Rectal smooth muscle tissue (tissue), 1 donor: ENCODE measurements at regions not wholly inside any gene's neighbourhood (a gene's known extent, or its start where the extent isn't known, plus 50 kb on each side); places are given as distances from the start of the nearest gene placed in this dataset.

Source experiments
- H3K27ac ChIP-seq: one replicate; pipeline ENCODE4 v1.7.0; 2013; ENCODE audit warnings: low read depth, low read length, inconsistent platforms
- H3K27me3 ChIP-seq: one replicate; pipeline ENCODE4 v1.7.0; 2013; ENCODE audit warnings: low read length; ENCODE audit not compliant: control insufficient read depth, insufficient read depth
- H3K36me3 ChIP-seq: one replicate; pipeline ENCODE4 v1.7.0; 2013; ENCODE audit warnings: low read length; ENCODE audit not compliant: control insufficient read depth, insufficient read depth
- H3K4me1 ChIP-seq: one replicate; pipeline ENCODE4 v1.7.0; 2013; ENCODE audit warnings: low read length; ENCODE audit not compliant: control insufficient read depth, insufficient read depth
- H3K4me3 ChIP-seq: one replicate; pipeline ENCODE4 v1.7.0; 2013; ENCODE audit warnings: low read length
- H3K9ac ChIP-seq: one replicate; pipeline ENCODE4 v1.7.0; 2013; ENCODE audit warnings: low read length

DNA sequence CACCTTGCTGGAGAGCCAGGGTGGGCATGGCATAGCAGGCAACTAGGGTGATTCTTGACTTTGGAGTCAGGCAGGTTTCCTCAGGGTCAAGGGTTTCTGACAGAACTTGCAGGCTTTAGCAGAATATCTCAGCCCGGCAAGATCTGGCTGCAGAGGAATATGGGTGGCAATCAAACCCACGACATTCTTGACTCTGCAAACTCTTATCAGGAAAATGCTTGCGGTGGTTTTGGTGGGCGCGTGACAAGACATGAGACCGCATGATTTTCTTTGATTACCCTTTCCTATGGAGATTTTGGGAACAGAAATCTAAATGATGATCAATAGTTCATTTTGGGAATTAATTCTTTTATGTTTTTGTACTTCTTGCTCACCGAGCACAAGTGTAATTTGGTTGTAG, 449.5 kb downstream of the VRK1 start:
- Histone ChIP-seq H3K36me3 (no peaks in the 10 kb centered on the region), H3K27me3 (no peaks in the 10 kb centered on the region), H3K27ac (no peak overlapping the region), H3K9ac (no peak overlapping the region), H3K4me3 (no peak overlapping the region), H3K4me1 (no peaks in the 10 kb centered on the region)

- no peaks in the 10 kb centered on the region for H3K36me3 ChIP-seq
- no peak overlapping the region for H3K4me3 ChIP-seq
- H3K27me3 ChIP-seq: no peaks in the 10 kb centered on the region
- no peaks in the 10 kb centered on the region for H3K4me1 ChIP-seq
- no peak overlapping the region for H3K27ac ChIP-seq
- no peak overlapping the region for H3K9ac ChIP-seq
Measured at GRCh38 chr14:97248973-97249372, 451.8 kb downstream of the VRK1 start.

GRCh38 chr14:97250931-97251330, 453.7 kb downstream of the VRK1 start:
- no peaks in the 10 kb centered on the region for H3K36me3 ChIP-seq

DNA sequence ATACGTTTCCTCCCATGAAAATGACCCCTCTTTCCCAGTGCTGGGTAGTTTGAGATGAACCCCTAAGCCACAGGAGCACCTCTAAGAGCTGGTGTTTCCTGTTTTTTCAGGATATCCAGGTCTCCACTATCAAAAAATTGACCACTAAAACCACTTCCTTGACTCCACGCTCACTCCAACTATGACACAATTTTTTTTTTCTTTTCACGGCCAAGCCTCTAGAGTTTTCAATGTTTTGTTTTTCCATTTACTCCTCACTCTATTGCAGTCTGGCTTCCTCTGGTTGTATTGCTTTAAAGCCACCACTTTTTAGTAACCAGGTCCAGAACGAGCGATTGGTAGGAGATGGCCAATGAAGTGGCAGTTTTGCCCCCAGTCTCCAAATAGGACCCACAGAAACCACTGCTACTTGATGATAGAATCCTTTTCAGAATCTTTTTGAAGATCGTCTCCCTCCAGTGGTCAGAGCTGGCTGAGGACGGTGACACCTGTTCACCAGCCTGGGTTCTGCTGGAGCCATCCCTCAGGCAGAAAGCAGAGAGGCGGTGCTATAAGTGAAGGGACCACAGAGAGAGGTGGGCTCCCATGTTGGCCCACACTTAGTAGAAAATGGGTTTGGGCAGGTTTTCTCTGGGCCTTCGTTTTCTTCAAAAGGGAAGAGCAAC, 454.4 kb downstream of the VRK1 start:
- H3K27ac ChIP-seq: no peak overlapping the region
- H3K36me3 ChIP-seq: no peaks in the 10 kb centered on the region
- no peak overlapping the region for H3K4me3 ChIP-seq
- no peaks in the 10 kb centered on the region for H3K4me1 ChIP-seq
- H3K9ac ChIP-seq: no peak overlapping the region
- H3K27me3 ChIP-seq: no peaks in the 10 kb centered on the region

More at GRCh38 chr14:97250931-97251330, 453.7 kb downstream of the VRK1 start:
- no peaks in the 10 kb centered on the region for H3K27me3 ChIP-seq
- H3K9ac ChIP-seq: no peak overlapping the region
- no peaks in the 10 kb centered on the region for H3K4me1 ChIP-seq
- H3K27ac ChIP-seq: no peak overlapping the region
- H3K4me3 ChIP-seq: no peak overlapping the region

DNA sequence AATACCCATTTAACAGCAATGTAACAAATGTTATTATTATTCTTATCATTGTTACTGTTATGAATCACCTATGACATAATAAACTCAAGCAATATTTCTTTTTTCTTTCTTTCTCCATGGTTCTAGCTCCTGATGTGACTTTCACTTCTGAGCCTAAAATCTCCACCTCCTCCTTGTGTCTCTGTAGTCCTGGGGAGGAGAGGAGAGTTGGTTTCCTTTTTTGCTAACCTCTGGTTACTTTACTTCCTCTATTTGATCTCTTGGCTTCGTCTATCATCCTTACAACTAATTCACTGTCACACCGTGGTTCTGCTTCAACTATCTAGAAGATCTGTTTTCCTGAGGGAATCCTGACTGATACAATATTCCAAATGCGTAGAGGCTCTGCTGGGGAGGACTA, 456.6 kb downstream of the VRK1 start:
- Histone ChIP-seq H3K27me3 (no peaks in the 10 kb centered on the region), H3K36me3 (no peaks in the 10 kb centered on the region), H3K4me3 (no peak overlapping the region), H3K4me1 (no peaks in the 10 kb centered on the region), H3K9ac (no peak overlapping the region), H3K27ac (no peak overlapping the region)

DNA sequence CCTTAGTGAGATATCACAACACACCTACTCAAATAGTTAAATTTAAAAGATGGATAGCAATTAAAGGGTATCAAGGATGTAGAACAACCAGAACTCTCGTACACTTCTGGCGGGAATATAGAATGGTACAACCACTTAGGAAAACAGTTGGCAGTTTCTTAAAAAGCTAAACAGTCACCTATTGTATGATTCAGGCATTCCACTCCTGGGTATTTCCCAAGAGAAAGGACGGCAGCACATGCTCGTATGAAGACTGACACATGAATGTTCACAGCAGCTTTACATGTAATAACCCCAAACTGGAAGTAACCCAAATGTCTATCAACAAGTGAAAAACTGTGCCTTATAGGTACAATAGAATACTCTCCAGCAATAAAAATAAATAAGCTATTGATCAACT, 465.2 kb downstream of the VRK1 start:
- H3K9ac ChIP-seq: no peak overlapping the region
- no peaks in the 10 kb centered on the region for H3K4me1 ChIP-seq
- H3K27ac ChIP-seq: no peak overlapping the region
- no peak overlapping the region for H3K4me3 ChIP-seq
- no peaks in the 10 kb centered on the region for H3K36me3 ChIP-seq
- H3K27me3 ChIP-seq: no peaks in the 10 kb centered on the region

DNA sequence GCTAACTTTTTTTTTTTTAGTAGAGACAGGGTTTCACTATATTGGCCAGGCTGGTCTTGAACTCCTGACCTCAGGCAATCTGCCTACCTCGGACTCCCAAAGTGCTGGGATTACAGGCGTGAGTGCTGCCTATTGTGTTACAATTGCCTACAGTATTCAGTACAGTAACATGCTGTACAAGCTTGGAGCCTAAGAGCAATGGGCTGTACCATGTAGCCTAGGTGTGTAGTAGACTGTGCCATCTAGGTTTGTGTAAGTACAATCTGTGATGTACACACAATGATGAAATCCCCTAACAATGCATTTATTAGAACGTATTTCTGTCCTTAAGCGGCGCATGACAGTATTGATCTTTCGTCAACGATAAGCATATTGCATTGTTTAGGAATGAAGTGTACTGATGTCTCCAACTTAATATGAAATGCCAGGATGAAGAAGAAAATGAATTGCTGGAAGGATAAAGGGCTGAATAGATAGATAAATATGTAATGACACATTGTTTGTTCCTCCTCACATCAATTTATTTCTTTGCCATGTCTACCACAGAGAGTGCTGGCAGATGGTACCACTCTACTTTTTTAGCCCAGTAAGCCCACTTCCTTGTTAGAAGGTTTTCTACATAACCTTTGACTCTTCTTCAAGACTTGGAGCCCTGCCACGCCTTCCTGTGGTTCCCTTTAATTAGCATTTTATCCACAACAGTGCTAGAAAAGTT, 467.5 kb downstream of the VRK1 start:
- no peaks in the 10 kb centered on the region for H3K27me3 ChIP-seq
- H3K36me3 ChIP-seq: no peaks in the 10 kb centered on the region
- no peak overlapping the region for H3K4me3 ChIP-seq
- no peaks in the 10 kb centered on the region for H3K4me1 ChIP-seq
- no peak overlapping the region for H3K27ac ChIP-seq
- no peak overlapping the region for H3K9ac ChIP-seq

DNA sequence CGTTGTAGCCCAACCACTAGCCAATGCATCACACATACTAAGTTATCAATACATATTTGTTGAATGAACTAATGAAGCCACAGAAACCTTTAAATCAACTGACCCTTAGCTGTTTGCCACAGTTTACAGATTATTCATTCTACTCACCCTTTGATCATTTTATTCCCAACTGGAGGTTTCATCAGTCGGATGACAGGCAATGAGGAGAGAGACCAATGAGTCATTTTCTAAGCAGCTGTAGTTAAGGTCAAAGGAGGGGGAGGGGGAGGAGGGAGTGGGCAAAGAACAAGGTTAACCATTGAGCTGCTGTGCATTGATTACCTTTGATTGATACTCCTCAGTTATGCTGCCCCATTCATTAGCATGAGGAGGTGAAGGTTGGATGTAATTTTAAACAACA, 469.5 kb downstream of the VRK1 start:
- Histone ChIP-seq H3K27ac (no peak overlapping the region), H3K4me1 (no peaks in the 10 kb centered on the region), H3K36me3 (no peaks in the 10 kb centered on the region), H3K27me3 (no peaks in the 10 kb centered on the region), H3K9ac (no peak overlapping the region), H3K4me3 (no peak overlapping the region)

DNA sequence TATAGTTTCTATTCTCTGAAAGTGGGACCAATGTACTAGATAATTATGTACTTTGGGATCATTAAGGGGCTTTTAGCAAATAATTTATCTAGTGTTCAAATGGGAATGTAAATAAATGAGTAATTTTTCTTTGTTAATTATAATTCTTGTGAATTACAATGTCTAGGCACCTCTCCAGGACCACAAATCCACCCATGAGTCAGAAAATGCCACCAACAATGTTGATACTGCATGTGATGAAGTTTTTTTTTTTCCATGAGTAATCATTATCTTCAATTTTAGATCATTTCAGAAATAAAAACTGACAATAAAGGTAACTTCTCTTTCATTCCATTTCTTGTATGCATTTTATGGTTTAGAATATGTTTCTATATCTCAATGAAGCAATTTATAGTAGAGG, 470.3 kb downstream of the VRK1 start:
- Histone ChIP-seq H3K27me3 (no peaks in the 10 kb centered on the region), H3K4me1 (no peaks in the 10 kb centered on the region), H3K9ac (no peak overlapping the region), H3K27ac (no peak overlapping the region), H3K4me3 (no peak overlapping the region), H3K36me3 (no peaks in the 10 kb centered on the region)

DNA sequence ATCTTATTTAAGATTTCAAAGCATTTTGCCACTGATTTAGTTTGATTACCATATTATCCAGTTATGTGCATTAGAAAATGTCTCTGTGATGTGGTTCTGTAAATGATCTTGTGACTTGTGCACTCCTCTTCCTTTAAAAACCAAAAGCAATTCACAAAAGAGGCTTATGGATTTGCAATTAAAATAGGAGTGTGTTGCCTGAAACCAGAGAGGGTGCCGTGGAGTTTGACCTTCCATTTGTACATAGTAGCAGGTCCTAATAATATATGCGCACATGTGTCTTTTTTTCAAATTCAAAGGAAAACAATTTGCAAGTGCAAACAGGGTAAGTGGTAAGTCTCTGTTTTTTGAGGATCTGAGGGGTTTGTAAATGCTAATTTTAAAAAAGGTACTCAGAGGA, 470.9 kb downstream of the VRK1 start:
- Histone ChIP-seq H3K4me1 (no peaks in the 10 kb centered on the region), H3K9ac (no peak overlapping the region), H3K36me3 (no peaks in the 10 kb centered on the region), H3K27ac (no peak overlapping the region), H3K27me3 (no peaks in the 10 kb centered on the region), H3K4me3 (no peak overlapping the region)

- no peak overlapping the region for H3K9ac ChIP-seq
- no peaks in the 10 kb centered on the region for H3K36me3 ChIP-seq
- no peak overlapping the region for H3K27ac ChIP-seq
- no peak overlapping the region for H3K4me3 ChIP-seq
- no peaks in the 10 kb centered on the region for H3K4me1 ChIP-seq
- H3K27me3 ChIP-seq: no peaks in the 10 kb centered on the region
Measured at GRCh38 chr14:97270308-97270707, 473.1 kb downstream of the VRK1 start.

DNA sequence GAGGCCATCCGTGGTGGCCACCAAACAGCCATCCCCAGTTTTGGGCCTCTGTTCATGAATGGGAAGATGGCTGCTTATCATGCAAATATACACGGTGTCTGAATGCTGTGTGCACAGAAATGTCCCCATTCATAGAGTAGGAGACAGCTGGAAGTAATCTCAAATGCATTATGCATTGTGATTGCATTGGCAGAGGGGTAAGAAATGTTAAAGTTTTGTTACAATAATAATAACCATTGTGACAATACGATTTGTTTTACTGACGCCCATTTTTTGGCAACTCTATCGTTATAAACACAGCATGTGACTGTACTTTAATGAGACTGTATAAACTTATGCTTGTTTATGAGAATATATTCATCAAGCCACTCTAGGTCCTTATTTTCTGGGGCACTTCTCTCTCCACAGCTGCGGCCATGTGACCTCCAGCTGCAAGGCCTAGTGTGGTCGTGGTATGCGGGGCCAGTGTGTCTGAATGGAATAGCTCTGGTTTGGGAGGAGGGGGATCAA, 474.3 kb downstream of the VRK1 start:
- no peak overlapping the region for H3K9ac ChIP-seq
- H3K4me1 ChIP-seq: no peaks in the 10 kb centered on the region
- no peak overlapping the region for H3K27ac ChIP-seq
- no peaks in the 10 kb centered on the region for H3K27me3 ChIP-seq
- H3K4me3 ChIP-seq: no peak overlapping the region
- H3K36me3 ChIP-seq: no peaks in the 10 kb centered on the region

- no peaks in the 10 kb centered on the region for H3K27me3 ChIP-seq
- H3K27ac ChIP-seq: no peak overlapping the region
- no peaks in the 10 kb centered on the region for H3K36me3 ChIP-seq
Measured at GRCh38 chr14:97273540-97273939, 476.4 kb downstream of the VRK1 start.

More at GRCh38 chr14:97273540-97273939, 476.4 kb downstream of the VRK1 start:
- no peaks in the 10 kb centered on the region for H3K4me1 ChIP-seq
- H3K4me3 ChIP-seq: no peak overlapping the region
- no peak overlapping the region for H3K9ac ChIP-seq
